ENCODE measurements at regions not wholly inside any gene's neighbourhood (a gene's known extent, or its start where the extent isn't known, plus 50 kb on each side); places are given as distances from the start of the nearest gene placed in this dataset.
"Not testable (repeated sequence)": the region's sequence is repeated elsewhere in the genome, so short reads cannot be mapped to it uniquely, and the experiment has no call there.

DNA sequence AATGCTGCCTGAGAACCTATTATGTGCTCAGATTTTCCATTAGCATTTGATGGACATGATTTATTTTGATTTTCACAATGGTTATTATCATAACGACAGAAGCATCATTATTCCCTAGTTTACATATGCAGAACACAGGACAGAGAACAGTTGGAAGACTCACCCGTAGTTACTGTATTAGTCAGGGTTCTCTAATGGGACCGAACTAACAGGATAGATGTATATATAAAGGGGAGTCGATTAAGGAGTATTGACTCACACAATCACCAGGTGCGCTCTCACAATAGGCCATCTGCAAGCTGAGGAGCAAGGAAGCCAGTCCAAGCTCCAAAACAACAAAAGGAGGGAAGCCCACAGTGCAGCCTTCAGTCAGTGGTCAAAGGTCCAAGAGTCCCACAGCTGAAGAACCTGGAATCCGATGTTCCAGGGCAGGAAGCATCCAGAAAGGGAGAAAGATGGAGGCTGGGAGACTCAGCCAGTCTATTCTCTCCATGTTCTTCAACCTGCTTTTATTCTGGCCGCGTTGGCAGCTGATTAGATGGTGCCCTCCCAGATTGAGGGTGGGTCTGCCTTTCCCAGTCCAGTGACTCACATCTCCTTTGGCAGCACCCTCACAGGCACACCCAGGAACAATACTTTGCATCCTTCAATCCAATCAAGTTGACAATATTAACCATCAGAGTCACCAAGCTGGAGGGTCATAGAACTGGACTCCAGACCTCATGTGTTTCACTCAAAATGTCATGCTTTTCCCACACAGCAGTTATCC is 92.7 kb upstream of the XYLT1 start:
- DNase-seq (ENCODE audit: missing footprints) (no peak), ATAC-seq (no peak)
- intact Hi-C loops (cut with DNase I) = no loop called here

DNA sequence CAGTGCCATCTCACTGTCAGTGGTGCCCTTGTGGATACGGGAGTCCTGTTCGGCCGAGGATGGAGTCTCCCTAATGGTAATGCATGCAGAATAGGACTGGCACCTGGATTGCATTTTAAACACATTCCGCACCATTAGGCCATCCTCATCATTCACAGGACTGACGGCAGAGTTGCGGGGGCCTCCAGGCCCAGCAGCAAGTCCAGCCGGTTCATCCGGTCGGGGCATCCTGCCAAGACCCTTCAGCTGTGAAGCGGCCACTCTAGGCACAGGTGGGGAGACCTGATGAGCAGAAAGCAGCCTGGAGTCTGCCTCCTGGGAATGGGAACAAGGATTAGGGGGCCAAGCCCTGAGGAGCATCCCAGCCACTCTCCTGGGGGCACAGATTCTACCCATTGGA is 90.3 kb upstream of the XYLT1 start:
- intact Hi-C loops (cut with DNase I) = no loop called here
- no peak for ATAC-seq
- DNase-seq (ENCODE audit: missing footprints) = no peak

DNA sequence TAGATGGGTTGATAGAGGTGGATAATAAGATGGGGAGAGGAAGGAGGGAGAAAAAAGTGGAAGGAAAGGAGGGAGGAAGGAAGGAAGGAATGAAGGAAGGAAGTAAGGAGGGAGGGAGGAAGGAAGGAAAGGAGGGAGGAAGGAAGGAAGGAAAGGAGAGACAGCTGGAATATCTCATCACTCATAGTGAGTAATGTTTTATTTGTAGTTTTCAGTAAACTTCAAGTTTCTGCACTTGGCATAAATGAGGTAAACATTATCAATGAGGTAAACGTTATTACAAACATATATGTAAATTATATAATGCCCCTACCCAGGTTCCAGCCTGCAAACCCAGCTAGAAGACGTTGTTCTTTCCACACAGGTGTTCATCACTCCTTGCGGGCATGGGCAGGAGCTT is 89.8 kb upstream of the XYLT1 start:
- ATAC-seq (no peak), DNase-seq (ENCODE audit: missing footprints) (no peak)
- intact Hi-C loops (cut with DNase I) = no loop called here

DNA sequence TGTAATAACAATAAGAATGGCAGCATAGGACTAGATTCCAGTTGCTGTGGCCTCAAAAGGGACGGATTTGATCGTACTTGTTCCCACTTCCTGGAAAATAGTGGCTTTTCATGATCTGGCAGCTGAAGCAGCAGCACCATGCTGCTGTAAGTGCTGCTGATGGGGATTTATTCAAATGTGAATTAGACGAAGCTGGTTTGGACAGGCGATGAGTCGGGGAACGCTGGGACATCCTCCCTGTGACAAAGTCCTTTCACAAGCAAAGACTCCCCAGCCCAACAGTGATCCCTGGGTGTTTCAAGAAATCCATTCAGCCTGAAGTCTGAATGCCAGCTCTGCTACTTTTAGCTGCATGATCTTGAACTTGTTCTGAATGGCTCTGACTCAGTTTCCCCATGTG is 88.6 kb upstream of the XYLT1 start:
- intact Hi-C loops (cut with DNase I) = no loop called here
- DNase-seq (ENCODE audit: missing footprints) = no peak
- ATAC-seq = no peak

DNA sequence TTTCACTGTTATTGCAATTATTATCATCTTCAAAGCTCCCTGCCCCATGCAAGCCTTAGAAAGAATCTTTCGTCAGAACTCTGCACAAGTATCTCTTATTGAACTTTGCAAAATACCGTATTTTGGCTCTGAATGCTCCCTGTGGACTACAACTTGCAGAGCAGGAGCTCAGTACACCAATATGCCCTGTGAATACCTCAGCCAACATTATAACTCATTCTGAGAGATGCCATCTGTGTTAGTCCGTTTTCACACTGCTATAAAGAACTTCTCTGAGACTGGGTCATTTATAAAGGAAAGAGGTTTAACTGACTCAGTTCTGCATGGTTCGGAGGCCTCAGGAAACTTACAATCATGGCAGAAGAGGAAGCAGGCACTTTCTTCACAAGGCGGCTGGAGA is 87.2 kb upstream of the XYLT1 start:
- ATAC-seq (no peak), DNase-seq (ENCODE audit: missing footprints) (no peak)
- intact Hi-C loops (cut with DNase I) = no loop called here

DNA sequence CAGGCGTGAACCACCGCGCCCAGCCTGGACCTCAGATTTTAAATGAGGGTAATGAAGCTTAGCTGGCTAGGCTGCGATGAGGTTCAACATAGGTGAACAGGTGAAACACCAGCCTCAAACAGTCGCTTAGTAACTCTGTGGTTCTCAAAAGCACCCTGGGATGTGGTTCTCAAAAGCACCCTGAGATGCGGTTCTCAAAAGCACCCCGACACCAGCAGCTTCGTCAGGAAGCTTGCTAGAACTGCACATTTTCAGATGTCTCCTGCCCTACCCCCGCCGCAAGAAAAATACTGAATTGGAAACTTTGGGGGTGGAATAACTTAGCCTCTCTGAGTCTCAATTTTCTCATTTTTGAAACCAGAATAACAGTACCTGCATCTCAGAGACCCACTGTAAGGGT is 86.7 kb upstream of the XYLT1 start:
- no peak for DNase-seq (ENCODE audit: missing footprints)
- no peak for ATAC-seq
- intact Hi-C loops (cut with DNase I) = no loop called here

GRCh38 chr16:17556276-17557052 is 85.7 kb upstream of the XYLT1 start:
- no peak for ATAC-seq
- no peak for DNase-seq (ENCODE audit: missing footprints)
- intact Hi-C loops (cut with DNase I) = no loop called here

GRCh38 chr16:17555176-17555575 is 84.4 kb upstream of the XYLT1 start:
- intact Hi-C loops (cut with DNase I) = no loop called here
- DNase-seq (ENCODE audit: missing footprints) = no peak
- no peak for ATAC-seq

GRCh38 chr16:17552351-17552750 is 81.6 kb upstream of the XYLT1 start:
- ATAC-seq = no peak
- DNase-seq (ENCODE audit: missing footprints) = no peak
- intact Hi-C loops (cut with DNase I) = no loop called here

- intact Hi-C loops (cut with DNase I); DNase-seq (ENCODE audit: missing footprints); ATAC-seq: not testable (repeated sequence)
These were observed 80.9 kb upstream of the XYLT1 start for GRCh38 chr16:17551682-17552081.

DNA sequence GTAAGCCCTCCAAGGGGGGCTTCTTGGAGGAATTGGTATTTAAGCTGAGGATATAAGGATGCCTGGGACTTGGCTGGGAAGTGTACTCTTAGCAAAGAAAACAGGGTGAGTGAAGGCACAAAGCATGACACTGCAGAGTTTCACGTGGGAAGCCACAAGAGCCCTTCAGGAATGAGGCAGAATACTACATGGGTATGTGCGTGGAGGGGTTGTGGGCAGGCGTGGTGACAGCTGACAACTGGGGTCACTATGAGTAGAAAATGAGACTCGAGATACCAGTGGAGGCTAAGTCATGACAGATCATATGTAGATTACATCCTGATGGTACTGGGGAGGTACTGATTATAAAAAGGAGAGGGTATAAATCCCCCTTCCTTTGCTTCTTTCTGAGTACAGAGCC is 78.1 kb upstream of the XYLT1 start:
- intact Hi-C loops (cut with DNase I) = no loop called here
- ATAC-seq (no peak), DNase-seq (ENCODE audit: missing footprints) (no peak)

DNA sequence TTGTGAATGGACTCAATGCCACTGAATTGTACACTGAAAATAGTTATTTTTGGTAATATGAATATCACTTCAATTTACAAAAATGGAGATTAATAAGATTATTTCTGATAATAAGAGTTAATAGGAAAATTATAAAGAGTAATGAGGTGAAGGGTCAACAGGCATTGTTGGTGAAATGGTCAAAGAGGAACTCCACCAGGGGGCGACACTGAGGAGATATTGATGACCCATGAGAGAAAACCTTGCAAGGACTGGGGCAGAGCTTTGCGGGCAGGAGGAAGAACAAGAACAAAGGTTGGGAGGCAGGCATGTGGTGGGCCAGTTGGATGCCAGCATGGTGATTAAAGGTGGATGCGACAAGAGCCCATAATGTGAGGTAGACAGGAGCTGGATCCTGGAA is 74.0 kb upstream of the XYLT1 start:
- DNase-seq (ENCODE audit: missing footprints) (no peak), ATAC-seq (no peak)
- intact Hi-C loops (cut with DNase I) = no loop called here

- no peak for DNase-seq (ENCODE audit: missing footprints)
- intact Hi-C loops (cut with DNase I) = no loop called here
- ATAC-seq = no peak
These were observed 73.5 kb upstream of the XYLT1 start for GRCh38 chr16:17544304-17544703.

DNA sequence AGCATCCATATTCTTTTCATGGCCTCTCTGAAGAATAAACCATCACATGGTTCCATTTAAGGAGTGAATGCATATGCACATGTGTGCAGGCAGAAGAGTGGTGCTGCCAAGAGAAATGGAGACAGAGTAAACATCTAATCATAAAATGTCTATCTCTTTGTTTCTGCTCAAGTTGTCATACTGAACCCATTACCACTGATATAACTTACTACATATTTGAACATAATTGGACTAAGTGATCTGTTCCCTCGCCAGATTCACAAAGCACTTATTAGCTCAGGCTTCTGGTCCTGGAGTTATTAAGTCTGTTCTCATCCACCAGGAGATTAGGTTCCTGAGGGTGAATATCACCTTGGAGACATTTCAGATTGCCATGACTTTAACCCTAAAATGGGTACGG is 72.3 kb upstream of the XYLT1 start:
- ATAC-seq (no peak), DNase-seq (ENCODE audit: missing footprints) (no peak)
- intact Hi-C loops (cut with DNase I) = no loop called here

DNA sequence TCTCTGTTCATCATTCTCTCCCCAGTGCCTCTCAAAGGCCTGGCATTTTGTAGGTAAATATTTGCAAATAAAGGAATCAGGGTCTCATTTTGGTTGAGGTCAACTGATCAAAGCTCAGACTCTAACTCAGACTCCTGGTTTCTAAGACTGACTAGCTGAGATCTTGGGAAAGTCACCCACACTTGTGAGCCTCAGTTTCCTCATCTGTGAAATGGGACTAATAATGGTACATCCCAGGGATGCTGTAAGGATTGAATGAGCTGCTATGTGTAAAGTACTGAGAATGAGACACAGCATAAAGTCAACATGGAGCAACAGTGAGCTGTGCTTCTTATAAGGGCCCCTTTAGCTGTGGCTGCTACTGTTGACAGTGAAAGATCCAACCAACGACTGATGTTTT is 70.6 kb upstream of the XYLT1 start:
- DNase-seq (ENCODE audit: missing footprints) = no peak
- intact Hi-C loops (cut with DNase I) = no loop called here
- ATAC-seq = no peak

DNA sequence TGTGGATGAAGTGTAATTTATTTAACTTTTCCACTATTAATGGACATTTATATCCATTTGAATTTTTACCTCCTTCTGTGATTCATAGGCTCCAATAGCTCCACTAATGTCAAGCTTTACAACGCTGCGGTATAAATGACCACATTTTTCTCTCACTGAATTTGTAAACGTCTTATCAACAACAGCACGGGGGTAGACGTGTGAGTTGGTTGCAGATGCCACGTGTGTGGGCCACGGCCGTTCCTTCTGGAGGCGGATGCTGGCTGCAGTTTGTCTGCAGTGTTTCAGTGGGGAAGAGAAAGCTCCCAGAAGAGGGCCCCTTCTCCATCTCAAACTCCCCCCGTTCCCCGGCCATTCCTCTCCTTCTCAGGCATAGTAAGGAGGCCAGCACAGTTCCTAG is 68.2 kb upstream of the XYLT1 start:
- ATAC-seq = no peak
- intact Hi-C loops (cut with DNase I) = no loop called here

DNA sequence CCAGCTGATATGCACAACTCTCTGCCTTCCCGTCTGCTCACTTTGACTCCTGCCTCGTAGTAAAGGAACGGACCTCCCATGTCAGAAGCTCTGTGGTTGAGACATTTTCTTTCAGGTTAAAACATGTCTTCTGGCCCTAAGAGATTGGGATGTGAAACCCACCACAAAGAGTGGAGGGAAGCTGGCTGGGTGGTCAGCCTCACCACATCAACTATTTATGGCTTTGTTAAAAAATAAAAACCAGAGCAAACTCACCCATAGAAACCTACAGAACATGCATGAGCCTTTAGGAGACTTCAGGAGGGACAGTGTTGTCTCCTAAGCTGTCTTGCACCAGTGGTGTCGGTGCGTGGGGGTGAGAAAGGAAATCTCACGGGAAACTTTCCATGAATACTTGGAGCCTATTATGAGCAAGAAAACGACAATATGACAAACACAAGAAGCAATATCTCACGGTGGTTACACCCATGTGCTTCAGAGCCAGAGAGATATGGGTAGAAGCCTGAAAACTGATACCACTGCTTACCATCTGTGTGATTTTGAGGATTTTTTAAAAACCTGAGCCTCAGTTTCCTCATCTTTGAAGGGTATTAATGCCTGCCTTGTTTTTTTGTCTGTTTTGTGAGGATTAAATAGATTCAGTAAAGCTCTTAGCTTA is 61.7 kb upstream of the XYLT1 start:
- no peak for DNase-seq (ENCODE audit: missing footprints)
- no peak for ATAC-seq
- intact Hi-C loops (cut with DNase I) = no loop called here

More for the DNA sequence above, 68.2 kb upstream of the XYLT1 start:
- DNase-seq (ENCODE audit: missing footprints) = no peak

GRCh38 chr16:17529982-17530760 is 59.4 kb upstream of the XYLT1 start:
- no peak for DNase-seq (ENCODE audit: missing footprints)
- no peak for ATAC-seq
- intact Hi-C loops (cut with DNase I) = no loop called here
